Fibroblast of lung (primary cell): ENCODE measurements at regions not wholly inside any gene's neighbourhood (a gene's known extent, or its start where the extent isn't known, plus 50 kb on each side); places are given as distances from the start of the nearest gene placed in this dataset.

Experiments used
- EZH2 ChIP-seq: IDR thresholded peaks from 2 replicates; pipeline ENCODE4 v1.5.1; 2012; ENCODE audit warnings: low read length, control low read depth, mild to moderate bottlenecking; ENCODE audit errors: missing control alignments
- TF ChIP-seq, protein P1 (sequence below), 2 donors: IDR thresholded peaks in 1 of 2; conservative IDR thresholded peaks in 1 of 2; 1 replicate in 1 of 2; 2 replicates in 1 of 2; pipeline ENCODE4 v1.5.1; 2011 to 2012; ENCODE audit warnings: low read length in 2 of 2, control low read depth in 1 of 2, inconsistent platforms in 1 of 2, low read depth in 1 of 2, mild to moderate bottlenecking in 1 of 2

GRCh38 chr11:81477277-81477676, 1256.4 kb downstream of the FAM181B start:
- TF ChIP-seq, protein P1, sequence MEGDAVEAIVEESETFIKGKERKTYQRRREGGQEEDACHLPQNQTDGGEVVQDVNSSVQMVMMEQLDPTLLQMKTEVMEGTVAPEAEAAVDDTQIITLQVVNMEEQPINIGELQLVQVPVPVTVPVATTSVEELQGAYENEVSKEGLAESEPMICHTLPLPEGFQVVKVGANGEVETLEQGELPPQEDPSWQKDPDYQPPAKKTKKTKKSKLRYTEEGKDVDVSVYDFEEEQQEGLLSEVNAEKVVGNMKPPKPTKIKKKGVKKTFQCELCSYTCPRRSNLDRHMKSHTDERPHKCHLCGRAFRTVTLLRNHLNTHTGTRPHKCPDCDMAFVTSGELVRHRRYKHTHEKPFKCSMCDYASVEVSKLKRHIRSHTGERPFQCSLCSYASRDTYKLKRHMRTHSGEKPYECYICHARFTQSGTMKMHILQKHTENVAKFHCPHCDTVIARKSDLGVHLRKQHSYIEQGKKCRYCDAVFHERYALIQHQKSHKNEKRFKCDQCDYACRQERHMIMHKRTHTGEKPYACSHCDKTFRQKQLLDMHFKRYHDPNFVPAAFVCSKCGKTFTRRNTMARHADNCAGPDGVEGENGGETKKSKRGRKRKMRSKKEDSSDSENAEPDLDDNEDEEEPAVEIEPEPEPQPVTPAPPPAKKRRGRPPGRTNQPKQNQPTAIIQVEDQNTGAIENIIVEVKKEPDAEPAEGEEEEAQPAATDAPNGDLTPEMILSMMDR (conservative IDR thresholded peaks at IDR 0.05 in 1 of 2, IDR thresholded peaks at IDR 0.05 in 1 of 2; ENCODE audit: low read depth in 1 of 2, low read length in 2 of 2): no peak
- no peak for TF ChIP-seq EZH2
